ENCODE measurements at regions not wholly inside any gene's neighbourhood (a gene's known extent, or its start where the extent isn't known, plus 50 kb on each side); places are given as distances from the start of the nearest gene placed in this dataset.

- TF ChIP-seq CTCF (IDR thresholded peaks at IDR 0.05; ENCODE audit: low read depth, low read length, poor library complexity, severe bottlenecking) = no peak
- no peak for TF ChIP-seq EZH2phosphoT487 (IDR thresholded peaks at IDR 0.05; ENCODE audit: borderline replicate concordance, low read length)
- H3K36me3 ChIP-seq (ENCODE audit: control insufficient read depth, low read length) = no peaks in the 10 kb centered on the region
- peaks cover 3% of the 10 kb centered on the region; the same call in 1 of the 2 replicates for H3K9me3 ChIP-seq (ENCODE audit: control insufficient read depth, insufficient read depth, low read length)
- no peaks in the 10 kb centered on the region for H3K9me2 ChIP-seq (replicated peaks; ENCODE audit: control insufficient read depth, low read length)
- no peak overlapping the region for H3K4me3 ChIP-seq (ENCODE audit: low read length)
- H3K79me2 ChIP-seq (ENCODE audit: control insufficient read depth, low read length) = no peaks in the 10 kb centered on the region
- H3K27ac ChIP-seq (ENCODE audit: low read depth, low read length) = no peak overlapping the region
- H3F3A ChIP-seq (ENCODE audit: control insufficient read depth, insufficient read depth) = no peaks in the 10 kb centered on the region
- no peaks in the 10 kb centered on the region for H3K27me3 ChIP-seq (ENCODE audit: control insufficient read depth, low read length)
- H3K4me2 ChIP-seq (ENCODE audit: low read length) = no peak overlapping the region
- H3K4me1 ChIP-seq (ENCODE audit: control insufficient read depth, low read length) = no peaks in the 10 kb centered on the region
- no peaks in the 10 kb centered on the region for H4K20me1 ChIP-seq (ENCODE audit: control insufficient read depth, insufficient read depth, low read depth, low read length)
These were observed 141.5 kb downstream of the C6orf118 start for GRCh38 chr6:165167861-165168260.

- Histone ChIP-seq H3K4me3 (ENCODE audit: low read length) (no peak overlapping the region), H3K79me2 (ENCODE audit: control insufficient read depth, low read length) (no peaks in the 10 kb centered on the region), H3K4me1 (ENCODE audit: control insufficient read depth, low read length) (no peaks in the 10 kb centered on the region), H3K9me2 (replicated peaks; ENCODE audit: control insufficient read depth, low read length) (no peaks in the 10 kb centered on the region), H4K20me1 (ENCODE audit: control insufficient read depth, insufficient read depth, low read depth, low read length) (no peaks in the 10 kb centered on the region), H3F3A (ENCODE audit: control insufficient read depth, insufficient read depth) (no peaks in the 10 kb centered on the region), H3K36me3 (ENCODE audit: control insufficient read depth, low read length) (no peaks in the 10 kb centered on the region), H3K4me2 (ENCODE audit: low read length) (no peak overlapping the region), H3K27me3 (ENCODE audit: control insufficient read depth, low read length) (no peaks in the 10 kb centered on the region), H3K27ac (ENCODE audit: low read depth, low read length) (no peak overlapping the region), H3K9me3 (ENCODE audit: control insufficient read depth, insufficient read depth, low read length) (peaks cover 3% of the 10 kb centered on the region; the same call in 1 of the 2 replicates)
- TF ChIP-seq CTCF (IDR thresholded peaks at IDR 0.05; ENCODE audit: low read depth, low read length, poor library complexity, severe bottlenecking) (no peak), EZH2phosphoT487 (IDR thresholded peaks at IDR 0.05; ENCODE audit: borderline replicate concordance, low read length) (no peak)
These were observed 142.1 kb downstream of the C6orf118 start for GRCh38 chr6:165167311-165167710.

- no peaks in the 10 kb centered on the region for H3K36me3 ChIP-seq (ENCODE audit: control insufficient read depth, low read length)
- H4K20me1 ChIP-seq (ENCODE audit: control insufficient read depth, insufficient read depth, low read depth, low read length) = no peaks in the 10 kb centered on the region
- no peak overlapping the region for H3K4me3 ChIP-seq (ENCODE audit: low read length)
- no peak overlapping the region for H3K4me2 ChIP-seq (ENCODE audit: low read length)
- peaks cover 3% of the 10 kb centered on the region; the same call in 1 of the 2 replicates for H3K9me3 ChIP-seq (ENCODE audit: control insufficient read depth, insufficient read depth, low read length)
- no peak overlapping the region for H3K27ac ChIP-seq (ENCODE audit: low read depth, low read length)
- TF ChIP-seq EZH2phosphoT487 (IDR thresholded peaks at IDR 0.05; ENCODE audit: borderline replicate concordance, low read length) (no peak), CTCF (IDR thresholded peaks at IDR 0.05; ENCODE audit: low read depth, low read length, poor library complexity, severe bottlenecking) (no peak)
- no peaks in the 10 kb centered on the region for H3K79me2 ChIP-seq (ENCODE audit: control insufficient read depth, low read length)
- H3F3A ChIP-seq (ENCODE audit: control insufficient read depth, insufficient read depth) = no peaks in the 10 kb centered on the region
- no peaks in the 10 kb centered on the region for H3K27me3 ChIP-seq (ENCODE audit: control insufficient read depth, low read length)
- no peaks in the 10 kb centered on the region for H3K9me2 ChIP-seq (replicated peaks; ENCODE audit: control insufficient read depth, low read length)
- H3K4me1 ChIP-seq (ENCODE audit: control insufficient read depth, low read length) = no peaks in the 10 kb centered on the region
These were observed 145.9 kb downstream of the C6orf118 start for GRCh38 chr6:165163519-165163918.
